Vagina (tissue), 2 donors: ENCODE measurements at regions not wholly inside any gene's neighbourhood (a gene's known extent, or its start where the extent isn't known, plus 50 kb on each side); places are given as distances from the start of the nearest gene placed in this dataset.

ENCODE experiments used
- POLR2A ChIP-seq, 2 donors: fragments of 450-650 bp; IDR thresholded peaks; one replicate each; pipeline ENCODE4 v1.6.1; 2017; ENCODE audit warnings: antibody characterized with exemption in 2 of 2, mild to moderate bottlenecking in 2 of 2, moderate library complexity in 2 of 2
- POLR2AphosphoS5 ChIP-seq, 2 donors: sonication (generic); formaldehyde crosslinking; IDR thresholded peaks; one replicate each; pipeline ENCODE4 v1.9.0; 2017; ENCODE audit warnings: antibody characterized with exemption in 2 of 2, mild to moderate bottlenecking in 2 of 2, low read depth in 1 of 2; ENCODE audit not compliant: insufficient read depth in 1 of 2
- TF ChIP-seq, protein P1 (sequence below), 3 experiments: fragments of 450-650 bp in 2 of 3; fragments of 200-600 bp in 1 of 3; sonication (generic) in 1 of 3; IDR thresholded peaks; one replicate each; pipeline ENCODE4 v1.5.1; 2017 to 2019; ENCODE audit warnings: antibody characterized with exemption in 3 of 3, mild to moderate bottlenecking in 2 of 3, moderate library complexity in 2 of 3

DNA sequence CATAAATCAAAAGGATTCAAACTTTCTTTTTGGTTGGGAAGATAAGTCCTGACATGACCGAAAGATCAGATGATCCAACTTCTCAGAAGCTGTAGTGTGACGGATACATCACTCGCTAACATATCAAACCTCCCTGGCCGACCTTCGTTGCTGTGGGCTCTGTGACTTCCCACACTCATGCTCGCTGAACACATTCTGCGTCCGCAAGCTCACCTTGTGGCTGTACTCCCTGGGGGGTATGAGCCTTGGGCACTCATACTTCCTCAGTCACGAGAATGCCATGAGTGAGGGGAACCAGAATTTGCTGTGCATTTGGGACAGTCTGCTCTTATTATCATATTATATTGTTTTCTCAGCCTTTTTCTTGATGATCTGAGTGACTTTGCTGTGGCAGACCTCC lies 105.4 kb downstream of the RWDD3 start:
- TF ChIP-seq, protein P1, sequence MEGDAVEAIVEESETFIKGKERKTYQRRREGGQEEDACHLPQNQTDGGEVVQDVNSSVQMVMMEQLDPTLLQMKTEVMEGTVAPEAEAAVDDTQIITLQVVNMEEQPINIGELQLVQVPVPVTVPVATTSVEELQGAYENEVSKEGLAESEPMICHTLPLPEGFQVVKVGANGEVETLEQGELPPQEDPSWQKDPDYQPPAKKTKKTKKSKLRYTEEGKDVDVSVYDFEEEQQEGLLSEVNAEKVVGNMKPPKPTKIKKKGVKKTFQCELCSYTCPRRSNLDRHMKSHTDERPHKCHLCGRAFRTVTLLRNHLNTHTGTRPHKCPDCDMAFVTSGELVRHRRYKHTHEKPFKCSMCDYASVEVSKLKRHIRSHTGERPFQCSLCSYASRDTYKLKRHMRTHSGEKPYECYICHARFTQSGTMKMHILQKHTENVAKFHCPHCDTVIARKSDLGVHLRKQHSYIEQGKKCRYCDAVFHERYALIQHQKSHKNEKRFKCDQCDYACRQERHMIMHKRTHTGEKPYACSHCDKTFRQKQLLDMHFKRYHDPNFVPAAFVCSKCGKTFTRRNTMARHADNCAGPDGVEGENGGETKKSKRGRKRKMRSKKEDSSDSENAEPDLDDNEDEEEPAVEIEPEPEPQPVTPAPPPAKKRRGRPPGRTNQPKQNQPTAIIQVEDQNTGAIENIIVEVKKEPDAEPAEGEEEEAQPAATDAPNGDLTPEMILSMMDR (IDR thresholded peaks at IDR 0.05) = no peak
- no peak for TF ChIP-seq POLR2AphosphoS5 (IDR thresholded peaks at IDR 0.05; ENCODE audit: insufficient read depth in 1 of 2, low read depth in 1 of 2)
- no peak for TF ChIP-seq POLR2A (IDR thresholded peaks at IDR 0.05)
